IMR-90 (cell line): ENCODE measurements at regions not wholly inside any gene's neighbourhood (a gene's known extent, or its start where the extent isn't known, plus 50 kb on each side); places are given as distances from the start of the nearest gene placed in this dataset.

Experiments used
- ATAC-seq: fragments of 200-7000 bp; cut with Tn5 transposase; 2 replicates; pipeline ENCODE4 v1.9.1; 2020; ENCODE audit warnings: low read depth, mild to moderate bottlenecking, moderate library complexity
- BruUV-seq: library from RNA; stranded (reverse); fragments of 400-500 nt; replicated peaks from 2 replicates; lab custom pipeline; 2021; lab: Mats Ljungman, UMichigan
- CTCF ChIA-PET: fragments of 300-600 bp; formaldehyde crosslinking; extraction: SDS; loops from one replicate; lab custom pipeline; 2021; ENCODE audit warnings: antibody characterized with exemption; lab: Yijun Ruan, JAX
- POLR2A ChIA-PET: fragments of 300-600 bp; sonication (Branson Sonifier 250); formaldehyde crosslinking; loops from one replicate; lab custom pipeline; 2022; ENCODE audit warnings: antibody characterized with exemption; ENCODE audit not compliant: unreplicated experiment; lab: Charles Lee
- DNase-seq: peaks from one replicate; pipeline ENCODE4 v3.0.0; 2013
- H2AFZ ChIP-seq: replicated peaks from 2 replicates; pipeline ENCODE3; 2013; ENCODE audit warnings: low read length, mild to moderate bottlenecking; ENCODE audit not compliant: poor library complexity
- H2AK5ac ChIP-seq: 2 replicates; pipeline ENCODE4 v1.6.1; 2013; ENCODE audit warnings: low read depth, low read length, inconsistent platforms
- H2AK9ac ChIP-seq: replicated peaks from 2 replicates; pipeline ENCODE3; 2013; ENCODE audit warnings: mild to moderate bottlenecking, low read depth, low read length, moderate library complexity; ENCODE audit not compliant: poor library complexity
- H2BK120ac ChIP-seq: 2 replicates; pipeline ENCODE4 v1.6.1; 2013; ENCODE audit warnings: low read depth, low read length, inconsistent platforms
- H2BK15ac ChIP-seq: 3 replicates; pipeline ENCODE4 v1.6.1; 2013; ENCODE audit warnings: low read depth, low read length, inconsistent platforms
- H2BK20ac ChIP-seq: 2 replicates; pipeline ENCODE4 v1.6.1; 2013; ENCODE audit warnings: low read depth, mild to moderate bottlenecking, inconsistent platforms, low read length, moderate library complexity
- H2BK5ac ChIP-seq: 2 replicates; pipeline ENCODE4 v1.6.1; 2013; ENCODE audit warnings: mild to moderate bottlenecking, low read depth, low read length, inconsistent platforms; ENCODE audit not compliant: poor library complexity, severe bottlenecking
- H3K14ac ChIP-seq: replicated peaks from 2 replicates; pipeline ENCODE4 v1.6.1; 2013; ENCODE audit warnings: low read depth, low read length, inconsistent platforms
- H3K18ac ChIP-seq: 2 replicates; pipeline ENCODE4 v1.6.1; 2013; ENCODE audit warnings: low read depth, low read length, control low read depth
- H3K23ac ChIP-seq: 2 replicates; pipeline ENCODE4 v1.6.1; 2013; ENCODE audit warnings: low read depth, low read length, inconsistent platforms
- H3K27ac ChIP-seq: 2 replicates; pipeline ENCODE4 v1.5.1; 2013; ENCODE audit warnings: mild to moderate bottlenecking, control low read depth, low read length; ENCODE audit not compliant: insufficient read depth
- H3K27me3 ChIP-seq: 2 replicates; pipeline ENCODE4 v1.6.1; 2013; ENCODE audit warnings: low read length; ENCODE audit not compliant: control insufficient read depth, insufficient read depth
- H3K36me3 ChIP-seq: 2 replicates; pipeline ENCODE4 v1.6.1; 2013; ENCODE audit warnings: low read length, mixed read lengths; ENCODE audit not compliant: control insufficient read depth, insufficient read depth
- H3K4ac ChIP-seq: 2 replicates; pipeline ENCODE4 v1.6.1; 2013; ENCODE audit warnings: low read depth, low read length, inconsistent platforms
- H3K4me1 ChIP-seq: 2 replicates; pipeline ENCODE4 v1.6.1; 2013; ENCODE audit warnings: low read length, mixed read lengths; ENCODE audit not compliant: control insufficient read depth, insufficient read depth
- H3K4me2 ChIP-seq: 2 replicates; pipeline ENCODE4 v1.6.1; 2013; ENCODE audit warnings: low read depth, mild to moderate bottlenecking, control low read depth, low read length, moderate library complexity
- H3K4me3 ChIP-seq: 2 replicates; pipeline ENCODE4 v1.5.1; 2013; ENCODE audit warnings: low read depth, mild to moderate bottlenecking, control low read depth, low read length, moderate library complexity; ENCODE audit not compliant: insufficient read depth
- H3K56ac ChIP-seq: 2 replicates; pipeline ENCODE4 v1.6.1; 2013; ENCODE audit warnings: low read length, inconsistent platforms; ENCODE audit not compliant: insufficient read depth; ENCODE audit errors: extremely low read depth
- H3K79me1 ChIP-seq, 2 experiments: 2 replicates each; pipeline ENCODE4 v1.6.1; 2013; ENCODE audit warnings: low read length in 2 of 2, inconsistent platforms in 1 of 2, low read depth in 1 of 2
- H3K9ac ChIP-seq: 2 replicates; pipeline ENCODE4 v1.6.1; 2013; ENCODE audit warnings: low read depth, low read length, control low read depth
- H3K9me1 ChIP-seq: 2 replicates; pipeline ENCODE4 v1.6.1; 2013; ENCODE audit warnings: low read length, inconsistent platforms; ENCODE audit not compliant: insufficient read depth
- H3K9me3 ChIP-seq: 2 replicates; pipeline ENCODE4 v1.6.1; 2013; ENCODE audit warnings: low read length; ENCODE audit not compliant: control insufficient read depth, insufficient read depth
- H4K20me1 ChIP-seq: 2 replicates; pipeline ENCODE4 v1.6.1; 2013; ENCODE audit warnings: low read length, inconsistent platforms; ENCODE audit not compliant: insufficient read depth
- H4K5ac ChIP-seq: 2 replicates; pipeline ENCODE4 v1.6.1; 2013; ENCODE audit warnings: mild to moderate bottlenecking, low read depth, low read length, control low read depth
- H4K8ac ChIP-seq, 2 experiments: 2 replicates each; pipeline ENCODE4 v1.6.1; 2013; ENCODE audit warnings: low read depth in 2 of 2, low read length in 2 of 2, control low read depth in 1 of 2, inconsistent platforms in 1 of 2
- H4K91ac ChIP-seq: 2 replicates; pipeline ENCODE4 v1.6.1; 2013; ENCODE audit warnings: low read depth, low read length, inconsistent platforms; ENCODE audit not compliant: insufficient read depth
- BHLHE40 ChIP-seq: fragments of 150-350 bp; IDR thresholded peaks from 2 replicates; pipeline ENCODE4 v1.6.1; 2016; ENCODE audit warnings: mild to moderate bottlenecking, low read depth, low read length
- CEBPB ChIP-seq: IDR thresholded peaks from 2 replicates; pipeline ENCODE4 v1.6.1; 2012; ENCODE audit warnings: low read depth, low read length, improper control_type of control experiment
- CHD1 ChIP-seq: IDR thresholded peaks from 2 replicates; pipeline ENCODE4 v1.6.1; 2012; ENCODE audit warnings: low read depth, low read length, improper control_type of control experiment
- FOS ChIP-seq: fragments of 150-350 bp; IDR thresholded peaks from 2 replicates; pipeline ENCODE4 v1.6.1; 2016; ENCODE audit warnings: low read depth, low read length
- MAFK ChIP-seq: IDR thresholded peaks from 2 replicates; pipeline ENCODE4 v1.6.1; 2012; ENCODE audit warnings: low read depth, low read length, improper control_type of control experiment
- MAZ ChIP-seq: IDR thresholded peaks from 2 replicates; pipeline ENCODE4 v1.6.1; 2012; ENCODE audit warnings: low read depth, mild to moderate bottlenecking, low read length, improper control_type of control experiment, moderate library complexity, borderline replicate concordance
- MXI1 ChIP-seq: IDR thresholded peaks from 2 replicates; pipeline ENCODE4 v1.6.1; 2012; ENCODE audit warnings: low read depth, mild to moderate bottlenecking, low read length, moderate library complexity, borderline replicate concordance
- NFE2L2 ChIP-seq: fragments of 150-350 bp; IDR thresholded peaks from 2 replicates; pipeline ENCODE4 v1.6.1; 2016; ENCODE audit warnings: low read depth, mild to moderate bottlenecking, low read length
- POLR2A ChIP-seq: IDR thresholded peaks from 2 replicates; pipeline ENCODE4 v1.6.1; 2012; ENCODE audit warnings: mild to moderate bottlenecking, low read depth, low read length
- RAD21 ChIP-seq: IDR thresholded peaks from 2 replicates; pipeline ENCODE4 v1.6.1; 2012; ENCODE audit warnings: low read length, improper control_type of control experiment
- RCOR1 ChIP-seq: IDR thresholded peaks from 2 replicates; pipeline ENCODE4 v1.6.1; 2012; ENCODE audit warnings: mild to moderate bottlenecking, low read length, improper control_type of control experiment; ENCODE audit not compliant: insufficient replicate concordance
- RFX5 ChIP-seq: IDR thresholded peaks from 2 replicates; pipeline ENCODE4 v1.8.0; 2012; ENCODE audit warnings: low read depth, mild to moderate bottlenecking, low read length, moderate library complexity
- SMC3 ChIP-seq: fragments of 150-350 bp; IDR thresholded peaks from 2 replicates; pipeline ENCODE4 v1.6.1; 2016; ENCODE audit warnings: low read depth, mild to moderate bottlenecking, antibody characterized with exemption, low read length, moderate library complexity
- WGBS, 2 experiments: methylation state at CpG; one replicate each; pipeline versions ENCODE4 v1.1.5 to v1.1.7; 2013; ENCODE audit warnings: missing lambda C conversion rate in 2 of 2; ENCODE audit not compliant: insufficient read length in 1 of 2; ENCODE audit errors: extremely low coverage in 2 of 2; 5-methylcytosine and 5-hydroxymethylcytosine counted together
- dilution Hi-C: fragments of 300-500 bp; cut with HindIII; formaldehyde crosslinking; loops from one replicate; pipeline ENCODE4 v1.14.3; 2018; ENCODE audit warnings: low sequenced_read_pairs; ENCODE audit not compliant: unreplicated experiment
- in situ Hi-C: fragments of 300-500 bp; cut with MboI; formaldehyde crosslinking; loops from 3 replicates; pipeline ENCODE4 v1.14.3; 2019; ENCODE audit warnings: low sequenced_read_pairs, inconsistent platforms, mixed read lengths
- intact Hi-C: fragments of 100-400 bp; cut with micrococcal nuclease; formaldehyde crosslinking; loops from 2 replicates; pipeline ENCODE4 v1.10.0; 2022
- TF ChIP-seq, protein P1 (sequence below): conservative IDR thresholded peaks from 2 replicates; pipeline ENCODE4 v1.5.1; 2012; ENCODE audit warnings: mild to moderate bottlenecking, low read depth, low read length, improper control_type of control experiment
- TF ChIP-seq, protein P2 (sequence below): fragments of 150-350 bp; IDR thresholded peaks from 2 replicates; pipeline ENCODE4 v1.6.1; 2017; ENCODE audit warnings: mild to moderate bottlenecking, antibody characterized with exemption, low read length, low read depth
- TF ChIP-seq, protein P3 (sequence below): fragments of 150-350 bp; IDR thresholded peaks from 2 replicates; pipeline ENCODE4 v1.6.1; 2016; ENCODE audit warnings: low read depth, mild to moderate bottlenecking, low read length, moderate library complexity, borderline replicate concordance

DNA sequence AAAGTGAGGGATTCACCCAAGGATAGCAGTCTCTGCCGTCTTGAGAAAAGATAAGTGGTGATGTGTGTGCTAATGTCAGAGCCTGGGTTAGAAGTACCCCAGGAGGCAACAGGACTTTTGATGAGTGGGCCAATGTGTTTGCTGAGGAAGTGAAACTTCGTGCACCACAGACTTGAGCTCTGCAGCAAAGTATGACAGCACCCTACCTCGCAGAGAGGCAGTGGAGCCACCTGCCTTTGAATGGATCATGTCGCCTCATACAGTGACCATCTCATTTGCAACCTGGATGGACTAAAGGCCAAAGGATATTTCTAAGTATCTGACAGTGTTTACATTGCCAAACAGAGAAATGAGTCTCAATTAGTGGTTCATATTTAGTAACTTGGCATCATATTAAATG is 593.9 kb upstream of the GRAMD2B start:
- in situ Hi-C loops (no loop called here), intact Hi-C loops (no loop called here), dilution Hi-C loops (no loop called here)
- H4K8ac ChIP-seq, result no peak overlapping the region
- no peak overlapping the region for H3K56ac ChIP-seq
- POLR2A ChIA-PET, result no interaction called here
- no peaks in the 10 kb centered on the region for H3K36me3 ChIP-seq
- no peak overlapping the region for H2AK5ac ChIP-seq
- H4K20me1 ChIP-seq, result no peaks in the 10 kb centered on the region
- no peak overlapping the region for H3K27ac ChIP-seq
- no peak overlapping the region for H2BK5ac ChIP-seq
- H3K18ac ChIP-seq, result no peak overlapping the region
- no peak for DNase-seq
- H2AFZ ChIP-seq, result no peak overlapping the region
- no peak overlapping the region for H4K5ac ChIP-seq
- no peak overlapping the region for H3K9ac ChIP-seq
- no peak overlapping the region for H3K4ac ChIP-seq
- H3K14ac ChIP-seq, result no peak overlapping the region
- H2BK20ac ChIP-seq, result no peak overlapping the region
- WGBS, 2 experiments, result 18% methylated on average over 2 of the region's 4 CpGs; no CpG with 5 or more reads in 1 of the 2 experiments
- H3K4me3 ChIP-seq, result no peak overlapping the region
- CTCF ChIA-PET, result no interaction called here
- H3K23ac ChIP-seq, result no peak overlapping the region
- no peaks in the 10 kb centered on the region for H3K79me1 ChIP-seq
- no peak overlapping the region for H4K91ac ChIP-seq
- no TSS peak for BruUV-seq
- H2BK15ac ChIP-seq, result no peak overlapping the region
- no peak overlapping the region for H3K4me2 ChIP-seq
- no peak for ATAC-seq
- H3K9me3 ChIP-seq, result no peaks in the 10 kb centered on the region
- no peak overlapping the region for H2AK9ac ChIP-seq
- no peaks in the 10 kb centered on the region for H3K9me1 ChIP-seq
- TF ChIP-seq RFX5, result no peak
- TF ChIP-seq, protein P1, sequence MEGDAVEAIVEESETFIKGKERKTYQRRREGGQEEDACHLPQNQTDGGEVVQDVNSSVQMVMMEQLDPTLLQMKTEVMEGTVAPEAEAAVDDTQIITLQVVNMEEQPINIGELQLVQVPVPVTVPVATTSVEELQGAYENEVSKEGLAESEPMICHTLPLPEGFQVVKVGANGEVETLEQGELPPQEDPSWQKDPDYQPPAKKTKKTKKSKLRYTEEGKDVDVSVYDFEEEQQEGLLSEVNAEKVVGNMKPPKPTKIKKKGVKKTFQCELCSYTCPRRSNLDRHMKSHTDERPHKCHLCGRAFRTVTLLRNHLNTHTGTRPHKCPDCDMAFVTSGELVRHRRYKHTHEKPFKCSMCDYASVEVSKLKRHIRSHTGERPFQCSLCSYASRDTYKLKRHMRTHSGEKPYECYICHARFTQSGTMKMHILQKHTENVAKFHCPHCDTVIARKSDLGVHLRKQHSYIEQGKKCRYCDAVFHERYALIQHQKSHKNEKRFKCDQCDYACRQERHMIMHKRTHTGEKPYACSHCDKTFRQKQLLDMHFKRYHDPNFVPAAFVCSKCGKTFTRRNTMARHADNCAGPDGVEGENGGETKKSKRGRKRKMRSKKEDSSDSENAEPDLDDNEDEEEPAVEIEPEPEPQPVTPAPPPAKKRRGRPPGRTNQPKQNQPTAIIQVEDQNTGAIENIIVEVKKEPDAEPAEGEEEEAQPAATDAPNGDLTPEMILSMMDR, result no peak
- no peak for TF ChIP-seq RAD21
- TF ChIP-seq CEBPB, result no peak
- TF ChIP-seq, protein P2, sequence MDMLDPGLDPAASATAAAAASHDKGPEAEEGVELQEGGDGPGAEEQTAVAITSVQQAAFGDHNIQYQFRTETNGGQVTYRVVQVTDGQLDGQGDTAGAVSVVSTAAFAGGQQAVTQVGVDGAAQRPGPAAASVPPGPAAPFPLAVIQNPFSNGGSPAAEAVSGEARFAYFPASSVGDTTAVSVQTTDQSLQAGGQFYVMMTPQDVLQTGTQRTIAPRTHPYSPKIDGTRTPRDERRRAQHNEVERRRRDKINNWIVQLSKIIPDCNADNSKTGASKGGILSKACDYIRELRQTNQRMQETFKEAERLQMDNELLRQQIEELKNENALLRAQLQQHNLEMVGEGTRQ, result no peak
- TF ChIP-seq POLR2A, result no peak
- TF ChIP-seq SMC3, result no peak
- no peak for TF ChIP-seq MAFK
- no peak for TF ChIP-seq CHD1
- no peak for TF ChIP-seq BHLHE40
- no peak for TF ChIP-seq NFE2L2
- TF ChIP-seq MAZ, result no peak
- no peak for TF ChIP-seq RCOR1
- no peak for TF ChIP-seq MXI1
- TF ChIP-seq, protein P3, sequence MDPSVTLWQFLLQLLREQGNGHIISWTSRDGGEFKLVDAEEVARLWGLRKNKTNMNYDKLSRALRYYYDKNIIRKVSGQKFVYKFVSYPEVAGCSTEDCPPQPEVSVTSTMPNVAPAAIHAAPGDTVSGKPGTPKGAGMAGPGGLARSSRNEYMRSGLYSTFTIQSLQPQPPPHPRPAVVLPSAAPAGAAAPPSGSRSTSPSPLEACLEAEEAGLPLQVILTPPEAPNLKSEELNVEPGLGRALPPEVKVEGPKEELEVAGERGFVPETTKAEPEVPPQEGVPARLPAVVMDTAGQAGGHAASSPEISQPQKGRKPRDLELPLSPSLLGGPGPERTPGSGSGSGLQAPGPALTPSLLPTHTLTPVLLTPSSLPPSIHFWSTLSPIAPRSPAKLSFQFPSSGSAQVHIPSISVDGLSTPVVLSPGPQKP, result no peak
- no peak for TF ChIP-seq FOS
- peaks cover 2% of the 10 kb centered on the region; the same call in 1 of the 2 replicates for H3K27me3 ChIP-seq
- H3K4me1 ChIP-seq, result no peaks in the 10 kb centered on the region
- no peak overlapping the region for H2BK120ac ChIP-seq
